ENCODE measurements at regions not wholly inside any gene's neighbourhood (a gene's known extent, or its start where the extent isn't known, plus 50 kb on each side); places are given as distances from the start of the nearest gene placed in this dataset.

GRCh38 chr7:106774768-106775551 is 90.1 kb upstream of the PIK3CG start:
- H3K4me1 ChIP-seq, result no peaks in the 10 kb centered on the region
- DNase-seq (no peak), FAIRE-seq (no peak), ATAC-seq (no peak)
- H3K9me3 ChIP-seq, result no peaks in the 10 kb centered on the region
- no peak overlapping the region for H3K4me3 ChIP-seq
- TF ChIP-seq CTCF (IDR thresholded peaks at IDR 0.05), result no peak
- WGBS, 2 donors, result 65 to 72% methylated on average over 12 of the region's 12 CpGs
- no peak overlapping the region for H3K27ac ChIP-seq
- no peaks in the 10 kb centered on the region for H3K36me3 ChIP-seq
- intact Hi-C loops (cut with DNase I), result no loop called here
- H3K27me3 ChIP-seq, result no peaks in the 10 kb centered on the region

- ATAC-seq (peak in 1 of 4 donors; percentile 32), DNase-seq (no peak), FAIRE-seq (no peak)
- no peaks in the 10 kb centered on the region for H3K9me3 ChIP-seq
- H3K4me1 ChIP-seq, result no peaks in the 10 kb centered on the region
- H3K27me3 ChIP-seq, result no peaks in the 10 kb centered on the region
- H3K36me3 ChIP-seq, result no peaks in the 10 kb centered on the region
- H3K27ac ChIP-seq, result no peak overlapping the region
- intact Hi-C loops (cut with DNase I), result no loop called here
- no peak overlapping the region for H3K4me3 ChIP-seq
- 72 to 79% methylated on average over 4 of the region's 4 CpGs for WGBS, 2 donors
- TF ChIP-seq CTCF (IDR thresholded peaks at IDR 0.05), result no peak
These were observed 89.5 kb upstream of the PIK3CG start for GRCh38 chr7:106775552-106775936.

- no peak for TF ChIP-seq CTCF (IDR thresholded peaks at IDR 0.05)
- Histone ChIP-seq H3K27me3 (no peaks in the 10 kb centered on the region), H3K9me3 (no peaks in the 10 kb centered on the region), H3K27ac (no peak overlapping the region), H3K36me3 (no peaks in the 10 kb centered on the region), H3K4me1 (no peaks in the 10 kb centered on the region), H3K4me3 (no peak overlapping the region)
- intact Hi-C loops (cut with DNase I), result no loop called here
- 67 to 78% methylated on average over 3 of the region's 3 CpGs for WGBS, 2 donors
- ATAC-seq (no peak), FAIRE-seq (no peak), DNase-seq (no peak)
These were observed 89.0 kb upstream of the PIK3CG start for GRCh38 chr7:106775975-106776607.

- intact Hi-C loops (cut with DNase I), result no loop called here
- WGBS, 2 donors, result 90 to 97% methylated on average over 4 of the region's 4 CpGs
- no peaks in the 10 kb centered on the region for H3K4me1 ChIP-seq
- no peak overlapping the region for H3K4me3 ChIP-seq
- H3K27me3 ChIP-seq, result no peaks in the 10 kb centered on the region
- no peak overlapping the region for H3K27ac ChIP-seq
- DNase-seq (no peak), ATAC-seq (no peak), FAIRE-seq (no peak)
- TF ChIP-seq CTCF (IDR thresholded peaks at IDR 0.05), result no peak
- H3K9me3 ChIP-seq, result no peaks in the 10 kb centered on the region
- no peaks in the 10 kb centered on the region for H3K36me3 ChIP-seq
These were observed 88.3 kb upstream of the PIK3CG start for GRCh38 chr7:106776618-106777347.

Measured in pancreas (tissue), 10 donors.